ENCODE measurements at regions not wholly inside any gene's neighbourhood (a gene's known extent, or its start where the extent isn't known, plus 50 kb on each side); places are given as distances from the start of the nearest gene placed in this dataset.
"Not testable (repeated sequence)": the region's sequence is repeated elsewhere in the genome, so short reads cannot be mapped to it uniquely, and the experiment has no call there.

DNA sequence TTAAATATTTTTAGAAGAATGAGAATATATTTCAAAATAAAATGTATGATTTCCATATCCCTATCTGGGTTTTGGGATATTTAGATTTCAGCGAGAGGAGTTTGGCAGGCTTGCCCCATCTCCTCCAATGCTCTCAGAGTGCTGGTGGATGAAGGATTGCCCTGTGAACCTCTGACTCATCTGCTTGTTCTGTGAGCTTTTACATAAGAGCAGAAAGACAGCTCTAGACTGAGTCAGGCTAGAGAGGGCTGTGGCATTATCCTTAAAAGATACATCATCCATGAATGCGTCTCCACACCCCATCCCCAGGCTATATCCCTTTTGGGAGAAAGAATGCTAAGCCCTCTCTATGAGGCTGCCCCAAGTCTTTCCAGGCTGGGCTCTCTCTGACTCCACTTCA is 190.6 kb downstream of the TUBA3C start:
- no peak for DNase-seq

DNA sequence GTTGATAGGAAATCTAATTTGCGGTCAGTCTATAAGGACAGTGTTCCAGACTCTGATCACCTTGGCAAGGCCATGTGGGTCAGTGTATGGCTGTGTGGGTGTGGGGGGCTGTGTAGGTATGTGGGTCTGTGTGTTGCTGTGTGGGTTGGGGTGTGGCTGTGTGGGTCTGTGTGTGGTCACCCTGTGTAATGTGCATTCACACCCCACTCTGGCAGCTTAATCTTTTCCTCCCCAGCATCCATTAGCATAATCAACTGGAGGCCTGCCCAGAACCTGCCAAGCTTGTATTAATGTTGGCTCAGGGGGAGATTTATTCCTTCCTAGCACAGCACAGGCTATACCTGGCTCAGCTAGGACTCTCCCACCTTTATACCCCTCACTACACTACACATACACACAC is 203.2 kb downstream of the TUBA3C start:
- no peak for DNase-seq

DNA sequence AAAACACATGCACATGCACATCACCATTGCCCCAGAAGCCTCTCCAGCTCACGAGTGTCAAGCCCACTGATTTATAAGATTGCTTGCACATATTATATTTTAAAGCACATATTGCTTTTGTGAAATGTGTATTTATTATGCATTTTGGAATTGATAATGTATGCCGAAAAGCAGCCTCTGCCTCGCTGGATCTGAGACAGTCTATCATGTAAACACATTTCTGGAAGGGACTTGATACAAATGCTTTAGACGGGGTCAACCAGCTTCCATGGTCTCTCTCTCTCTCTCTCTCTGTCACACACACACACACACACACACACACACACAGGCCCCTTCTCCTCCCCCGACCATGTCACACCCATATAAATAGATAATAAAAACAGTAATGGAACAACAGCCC is 203.8 kb downstream of the TUBA3C start:
- no peak for DNase-seq

DNA sequence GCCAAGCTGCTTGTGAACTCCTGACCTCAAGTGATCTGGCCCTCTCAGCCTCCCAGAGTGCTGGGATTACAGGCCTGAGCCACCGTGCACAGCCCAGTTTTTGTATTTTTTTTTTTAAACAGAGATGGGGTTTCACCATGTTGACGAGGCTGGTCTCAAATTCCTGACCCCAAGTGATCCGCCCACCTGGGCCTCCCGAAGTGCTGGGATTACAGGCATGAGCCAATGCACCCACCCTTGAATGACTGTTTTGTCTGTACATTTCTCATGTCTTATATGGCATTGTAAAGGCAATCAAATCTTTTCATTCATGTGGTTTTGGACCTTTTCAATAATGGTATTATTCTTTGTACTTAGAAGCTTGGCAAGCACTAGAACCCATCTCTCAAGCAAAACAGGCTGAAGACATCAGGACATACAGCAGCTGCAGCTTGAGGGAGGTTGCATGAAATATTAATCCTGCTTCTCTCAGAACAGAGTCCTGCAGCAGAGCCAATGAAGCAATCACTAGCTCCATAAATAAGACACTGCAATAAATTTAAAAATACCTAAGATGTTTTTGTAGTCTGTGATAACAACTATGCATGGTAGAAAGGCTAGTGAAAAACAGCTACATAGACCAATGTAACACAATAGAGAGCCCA is 209.9 kb downstream of the TUBA3C start:
- no peak for DNase-seq

DNA sequence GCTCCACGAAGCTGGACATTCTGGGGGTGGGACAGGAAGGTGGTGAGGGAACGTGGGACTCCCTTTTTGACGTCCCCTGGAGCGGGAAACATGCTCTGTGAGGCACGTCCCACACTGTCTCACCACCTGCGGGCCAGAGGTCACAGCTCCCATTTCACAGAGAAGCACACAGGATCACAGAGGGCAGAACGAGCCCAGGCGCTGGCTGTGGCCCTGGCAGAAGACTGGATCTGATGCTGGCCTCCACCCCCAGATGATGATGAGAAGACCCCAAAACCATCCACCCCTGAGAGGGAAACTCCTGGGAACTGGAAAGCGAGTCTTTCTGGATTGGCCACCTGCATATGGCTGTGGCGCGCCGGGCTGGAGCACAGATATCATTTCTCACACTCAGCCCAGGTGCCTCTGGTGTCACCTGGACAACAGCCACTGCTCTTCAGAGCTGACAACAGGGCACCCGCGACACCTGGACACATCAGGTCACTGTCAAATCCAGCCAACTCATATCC is 216.2 kb downstream of the TUBA3C start:
- no peak for DNase-seq

DNA sequence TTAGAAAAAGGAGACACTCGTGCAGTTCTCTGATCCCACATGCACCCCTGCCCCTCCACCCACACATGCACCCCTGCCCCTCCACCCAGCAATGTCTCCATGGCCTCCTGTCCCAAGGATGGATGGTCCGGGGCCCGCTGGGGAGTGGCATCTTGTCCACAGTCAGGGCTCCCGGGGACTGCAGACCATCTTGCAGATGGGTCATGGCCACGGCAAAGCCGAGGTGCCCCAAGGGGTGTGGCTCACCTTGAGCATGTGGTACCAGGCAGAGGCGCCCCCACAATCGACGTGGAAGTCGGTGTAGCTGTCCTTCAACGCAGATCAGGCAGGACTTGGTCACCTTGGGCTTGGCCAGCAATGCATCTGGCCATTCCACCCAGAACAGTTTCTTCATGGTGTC is 216.7 kb downstream of the TUBA3C start:
- DNase-seq: no peak

DNA sequence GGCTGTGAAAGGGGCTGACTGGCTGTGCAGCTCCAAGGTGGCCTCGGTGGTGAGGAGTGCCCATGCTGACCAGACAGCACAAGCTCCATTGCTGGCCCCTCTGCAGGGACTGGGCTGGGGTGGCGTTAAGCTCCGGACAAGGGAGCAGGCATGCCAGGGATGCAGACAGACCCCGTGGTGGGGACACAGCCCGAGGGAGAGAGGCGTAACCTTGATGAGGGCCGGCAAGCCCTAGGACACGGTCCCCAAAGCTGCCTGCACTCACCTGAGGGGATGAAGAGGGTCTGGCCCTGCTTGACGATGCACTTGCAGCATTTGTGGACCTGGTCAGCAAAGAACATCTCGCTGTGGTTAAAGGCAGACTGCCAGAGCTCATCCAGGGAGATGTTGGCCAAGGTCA is 217.9 kb downstream of the TUBA3C start:
- not testable (repeated sequence) for DNase-seq

DNA sequence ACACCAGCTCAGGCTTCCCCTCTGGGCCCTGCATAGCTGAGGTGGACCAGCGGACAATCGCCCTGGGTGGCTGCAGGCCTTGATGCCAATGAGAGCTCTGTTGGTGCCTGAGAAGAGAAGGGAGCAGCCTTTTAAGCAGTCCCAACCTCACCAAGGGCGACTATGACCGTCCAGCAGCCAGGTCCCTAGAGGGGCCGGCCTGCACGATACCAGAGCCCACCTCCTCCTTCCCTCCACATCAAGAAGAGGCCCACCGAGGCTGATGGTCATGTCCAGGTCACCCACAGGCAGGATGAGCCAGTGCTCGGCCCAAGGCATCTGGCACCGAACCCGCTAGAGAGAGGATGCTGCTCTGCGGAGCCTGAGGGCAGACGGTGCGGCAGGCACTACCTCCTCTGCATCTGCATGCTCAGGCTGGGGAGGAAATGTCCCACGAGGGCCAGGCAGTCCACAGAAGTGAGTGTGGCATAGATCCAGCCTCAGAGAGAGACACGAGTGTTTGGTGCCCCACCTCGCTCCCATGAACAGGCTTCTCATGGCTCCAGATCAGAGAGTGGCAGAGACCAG is 219.4 kb downstream of the TUBA3C start:
- DNase-seq: no peak

DNA sequence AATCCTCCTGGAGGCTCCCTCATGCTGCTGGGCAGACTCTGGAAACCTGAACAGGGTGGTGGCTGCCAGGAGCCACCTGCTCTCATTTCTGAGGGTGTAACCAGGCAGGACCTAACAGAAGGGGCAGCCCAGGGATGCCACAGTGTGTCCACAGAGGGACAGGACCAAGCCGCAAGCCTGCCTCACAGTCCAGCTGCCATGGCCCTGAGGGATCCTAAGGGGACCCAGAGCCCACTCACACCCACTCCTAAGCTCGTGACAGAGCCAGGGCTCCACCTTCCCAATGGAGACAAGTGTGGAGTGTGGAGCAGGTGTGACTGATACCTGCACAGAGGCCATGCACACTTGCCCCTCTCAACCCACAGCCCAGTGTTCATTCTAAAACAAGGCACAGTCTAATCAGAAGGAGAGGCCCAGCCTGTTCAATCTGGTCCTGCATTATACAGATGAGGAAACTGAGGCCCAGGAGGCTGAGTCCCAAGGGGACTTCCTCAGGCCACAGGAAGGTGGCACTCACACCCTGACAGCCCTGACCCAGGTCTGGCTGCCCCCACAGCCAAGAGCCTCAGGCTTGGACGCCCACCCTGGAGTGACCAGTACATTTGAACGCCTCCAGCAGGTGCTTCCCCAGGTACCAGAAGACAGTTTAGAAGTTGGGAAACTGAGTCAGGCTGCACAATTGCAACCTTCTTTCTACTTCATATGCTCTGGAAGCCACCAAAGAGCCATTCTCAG is 220.1 kb downstream of the TUBA3C start:
- DNase-seq: no peak

DNA sequence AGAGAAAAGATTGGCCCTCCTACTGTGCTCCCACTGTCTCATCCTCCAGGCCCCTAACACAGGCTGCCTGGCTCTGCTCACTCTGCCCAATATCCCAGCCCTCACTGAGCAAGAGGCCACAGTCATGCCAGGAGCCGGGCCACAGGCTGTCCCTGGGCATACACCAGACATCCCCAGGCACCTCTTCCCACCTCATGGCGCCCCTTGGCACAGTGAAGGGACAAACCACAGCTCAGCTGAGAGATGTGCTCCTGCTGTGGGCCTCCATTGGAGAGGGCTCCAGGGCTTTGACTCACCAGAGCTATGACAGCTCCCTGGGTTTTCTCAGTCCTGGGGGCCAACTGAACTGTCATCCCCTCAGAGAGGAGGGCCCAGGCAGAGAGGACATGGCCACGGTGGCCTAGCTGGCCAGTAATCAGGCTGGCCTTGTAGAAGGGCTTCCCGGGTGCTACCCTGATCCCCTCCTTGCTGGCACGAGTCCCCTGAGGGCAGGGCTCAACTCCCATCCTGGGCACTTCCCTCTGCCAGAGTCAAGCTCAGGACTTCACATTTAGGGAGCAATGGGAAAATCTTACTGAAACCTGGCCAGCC is 220.9 kb downstream of the TUBA3C start:
- DNase-seq: no peak

DNA sequence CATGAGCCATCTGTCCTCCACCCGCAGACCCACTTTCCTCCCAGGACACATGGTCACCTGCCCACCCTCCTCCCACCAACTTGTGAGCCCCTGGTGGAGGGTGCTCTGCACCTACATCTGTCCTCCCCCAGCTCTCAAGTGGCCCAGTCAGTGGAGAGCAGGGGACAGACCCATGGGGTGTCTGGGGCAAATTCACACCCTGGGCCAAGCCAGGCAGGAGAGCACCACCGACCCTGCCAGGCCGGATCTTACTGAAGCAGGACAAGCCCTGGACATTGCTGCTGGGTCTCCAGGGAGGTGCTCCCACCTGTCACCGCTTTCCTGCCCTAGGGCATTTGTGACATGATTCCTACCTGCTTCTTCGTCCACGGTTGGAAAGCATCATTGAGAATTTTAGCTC is 221.6 kb downstream of the TUBA3C start:
- no peak for DNase-seq

DNA sequence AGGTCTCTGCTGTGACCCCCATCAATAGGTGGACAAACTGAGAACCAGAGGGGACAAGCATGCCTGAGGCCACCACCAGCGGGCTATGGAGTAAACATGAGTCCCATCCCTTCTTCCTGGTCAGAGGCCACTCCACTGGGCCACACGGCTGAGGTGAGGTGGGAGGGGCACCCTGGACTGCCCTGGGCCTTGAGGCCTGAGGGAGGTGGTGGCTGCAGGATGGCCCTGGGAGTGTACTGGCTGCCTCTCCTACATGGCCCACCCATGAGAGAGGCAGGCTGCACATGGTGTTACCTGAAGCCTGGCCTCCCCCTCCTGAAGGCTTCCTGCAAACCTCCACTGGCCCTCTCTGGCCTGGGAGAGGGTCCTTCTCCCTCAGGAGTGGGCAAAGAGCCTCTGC is 222.4 kb downstream of the TUBA3C start:
- DNase-seq: no peak

DNA sequence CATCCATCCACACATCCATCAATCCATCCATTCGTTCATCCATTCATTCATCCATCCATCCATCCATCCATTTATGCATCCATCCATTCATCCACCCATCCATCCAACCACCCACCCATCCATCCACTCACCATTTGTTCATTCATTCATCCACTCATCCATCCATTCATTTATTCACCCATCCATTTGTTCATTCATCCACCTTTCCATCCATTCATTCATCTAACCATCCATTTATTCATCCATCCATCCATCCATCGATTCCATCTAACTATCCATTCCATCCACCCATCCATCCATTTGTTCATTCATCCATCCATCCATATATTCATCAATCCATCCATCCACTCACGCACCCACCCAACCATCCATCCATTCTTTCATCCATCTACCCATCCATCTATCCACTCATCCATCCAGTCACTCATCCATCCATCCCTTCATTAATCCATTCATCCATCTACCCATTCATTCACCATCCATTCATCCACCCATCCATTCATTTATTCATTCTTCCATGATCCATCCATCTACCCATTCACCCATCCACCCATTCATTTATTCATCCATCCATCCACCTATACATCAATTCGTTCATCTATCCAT is 225.0 kb downstream of the TUBA3C start:
- DNase-seq: no peak

DNA sequence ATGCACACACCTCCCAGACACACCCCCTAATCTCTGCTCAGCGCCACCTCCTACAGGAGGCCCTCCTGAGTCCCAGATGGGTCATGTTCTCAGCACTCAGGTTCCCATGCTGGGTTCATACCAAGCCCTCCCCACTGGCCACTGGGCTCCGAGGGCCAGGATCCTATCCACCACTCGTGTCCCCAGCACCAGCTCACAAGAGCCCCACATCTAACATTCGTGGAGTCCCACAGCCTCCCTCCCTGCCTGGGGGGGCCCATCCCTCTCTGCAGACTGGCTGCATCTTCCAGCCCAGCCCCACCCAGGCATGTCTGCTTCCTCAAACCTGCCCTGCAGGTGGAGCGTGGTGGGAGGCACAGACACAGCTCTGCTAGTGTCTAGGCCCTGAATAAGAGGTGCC is 227.4 kb downstream of the TUBA3C start:
- DNase-seq: no peak

DNA sequence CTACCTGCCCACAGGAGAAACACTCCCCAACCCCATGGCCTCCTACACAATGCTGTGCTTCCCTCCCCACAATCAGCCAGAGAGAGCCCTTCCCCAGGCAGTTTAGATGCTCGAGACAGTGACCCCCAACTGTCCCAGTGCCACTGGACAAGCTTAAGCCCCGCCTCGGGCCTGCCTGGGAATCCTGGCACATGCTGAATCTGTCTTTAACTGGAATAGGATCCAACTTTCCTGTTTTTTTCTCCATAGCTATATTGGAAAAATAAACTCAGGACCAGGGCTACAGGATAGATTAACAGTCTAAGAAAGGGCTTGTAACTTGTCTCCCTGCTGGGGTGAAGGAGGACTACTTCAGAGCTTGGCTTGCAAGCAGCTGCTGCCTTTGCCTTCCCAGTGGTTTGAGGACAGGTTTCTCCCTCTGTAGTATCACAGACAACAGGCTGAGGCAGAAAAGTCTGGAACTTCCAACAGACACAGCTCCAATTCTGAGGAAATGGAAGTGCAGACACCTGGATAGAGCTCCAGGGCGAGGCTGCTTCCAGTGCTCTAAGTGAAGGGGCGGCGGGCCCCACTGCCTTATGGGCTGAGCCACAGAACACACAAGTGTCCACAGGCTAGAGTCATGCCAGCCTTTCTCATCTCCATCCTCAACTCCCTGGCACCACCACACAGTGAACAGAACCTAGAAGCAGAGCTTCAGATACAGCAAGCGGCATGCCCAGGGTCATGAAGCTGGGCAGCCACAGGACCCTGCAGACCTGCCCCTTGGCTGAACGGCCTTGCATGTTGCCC is 228.3 kb downstream of the TUBA3C start:
- DNase-seq: no peak

DNA sequence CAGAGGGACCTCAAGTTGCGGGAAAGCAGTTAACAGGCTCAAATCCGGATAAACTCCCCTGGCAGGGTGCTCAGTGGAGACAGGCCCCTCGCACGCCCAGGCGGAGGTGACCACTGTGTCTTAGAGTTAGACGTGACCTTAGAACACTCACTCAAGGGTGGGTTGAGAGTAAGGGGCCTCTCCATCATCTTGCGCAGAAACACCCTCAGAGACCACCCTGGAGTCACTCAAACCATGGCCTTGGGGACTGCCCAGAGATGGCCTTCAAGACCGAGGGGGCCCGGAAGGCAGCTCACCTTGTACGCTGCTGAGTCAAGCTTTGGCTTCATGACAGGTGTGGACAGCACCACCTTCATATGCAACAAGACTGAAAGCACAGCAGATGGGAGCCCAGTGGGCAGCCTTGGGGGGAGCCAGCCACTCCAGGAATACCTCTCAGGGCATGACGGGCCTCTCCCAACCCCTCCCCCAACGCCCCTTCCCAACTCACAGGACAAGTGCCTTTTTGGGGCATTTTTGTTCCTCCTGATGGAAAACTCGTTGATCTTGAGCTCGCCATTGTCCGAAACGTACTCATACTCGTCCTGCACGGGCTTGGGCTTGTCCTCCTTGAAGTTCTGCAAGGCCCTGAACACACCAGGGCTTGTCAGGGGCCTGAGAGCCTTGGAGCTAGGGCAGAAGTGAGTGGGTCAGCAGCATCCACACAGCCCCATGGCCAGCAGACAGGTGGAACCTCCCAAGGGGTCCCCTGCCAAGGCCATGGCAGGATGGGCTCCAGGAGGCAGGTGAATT is 229.2 kb downstream of the TUBA3C start:
- no peak for DNase-seq

DNA sequence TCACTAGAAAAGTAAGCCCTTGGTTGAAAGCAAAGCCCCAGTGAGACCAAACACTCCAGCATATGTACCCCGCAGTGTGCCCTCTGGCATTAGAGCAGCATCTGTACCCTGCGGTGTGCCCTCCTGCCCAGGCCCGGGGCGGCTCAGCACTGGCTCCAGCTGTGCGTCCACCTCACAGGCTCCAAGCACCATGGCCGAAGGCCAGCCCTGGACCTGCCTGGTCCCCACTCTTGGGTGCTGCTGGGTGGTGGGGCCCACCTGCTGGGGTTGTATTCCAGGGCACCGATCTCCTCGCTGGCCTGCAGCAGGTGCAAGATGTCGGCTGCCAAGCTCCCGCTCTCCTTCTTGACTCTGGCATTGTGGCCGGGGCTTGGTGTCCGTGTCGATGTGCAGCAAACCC is 230.2 kb downstream of the TUBA3C start:
- DNase-seq: no peak

DNA sequence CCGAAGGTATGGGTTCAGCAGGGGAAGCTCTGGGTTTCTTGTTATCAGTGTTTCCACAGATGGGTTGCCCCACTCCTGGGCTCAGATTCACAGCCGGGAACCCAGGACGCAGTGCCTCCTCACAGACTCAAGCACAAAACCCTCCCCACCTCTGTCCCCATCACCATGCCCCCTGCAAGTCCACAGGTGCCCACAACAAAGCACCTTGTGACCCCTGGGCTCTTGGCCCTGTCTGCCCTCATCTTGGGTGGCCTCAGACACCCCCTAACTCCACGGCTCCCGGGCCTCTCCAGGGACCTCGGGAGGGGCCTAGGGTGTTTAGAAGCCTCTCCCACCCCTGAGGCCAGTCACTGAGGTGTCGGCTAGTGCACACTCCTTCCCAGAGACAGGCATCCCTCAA is 231.7 kb downstream of the TUBA3C start:
- no peak for DNase-seq

DNA sequence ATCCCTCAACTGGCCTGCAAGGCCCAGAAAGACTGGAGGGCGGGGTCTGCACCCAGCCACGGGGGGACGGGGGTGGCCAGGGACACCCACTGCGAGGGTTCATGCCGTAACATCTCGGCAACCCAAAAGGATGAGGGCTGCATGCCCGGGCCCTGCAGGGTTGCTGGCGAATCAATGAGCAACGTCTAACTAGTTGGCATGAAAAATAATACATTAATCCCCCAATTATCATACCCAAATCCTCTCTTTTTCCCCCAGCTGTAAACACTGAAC is 232.2 kb downstream of the TUBA3C start:
- no peak for DNase-seq

DNA sequence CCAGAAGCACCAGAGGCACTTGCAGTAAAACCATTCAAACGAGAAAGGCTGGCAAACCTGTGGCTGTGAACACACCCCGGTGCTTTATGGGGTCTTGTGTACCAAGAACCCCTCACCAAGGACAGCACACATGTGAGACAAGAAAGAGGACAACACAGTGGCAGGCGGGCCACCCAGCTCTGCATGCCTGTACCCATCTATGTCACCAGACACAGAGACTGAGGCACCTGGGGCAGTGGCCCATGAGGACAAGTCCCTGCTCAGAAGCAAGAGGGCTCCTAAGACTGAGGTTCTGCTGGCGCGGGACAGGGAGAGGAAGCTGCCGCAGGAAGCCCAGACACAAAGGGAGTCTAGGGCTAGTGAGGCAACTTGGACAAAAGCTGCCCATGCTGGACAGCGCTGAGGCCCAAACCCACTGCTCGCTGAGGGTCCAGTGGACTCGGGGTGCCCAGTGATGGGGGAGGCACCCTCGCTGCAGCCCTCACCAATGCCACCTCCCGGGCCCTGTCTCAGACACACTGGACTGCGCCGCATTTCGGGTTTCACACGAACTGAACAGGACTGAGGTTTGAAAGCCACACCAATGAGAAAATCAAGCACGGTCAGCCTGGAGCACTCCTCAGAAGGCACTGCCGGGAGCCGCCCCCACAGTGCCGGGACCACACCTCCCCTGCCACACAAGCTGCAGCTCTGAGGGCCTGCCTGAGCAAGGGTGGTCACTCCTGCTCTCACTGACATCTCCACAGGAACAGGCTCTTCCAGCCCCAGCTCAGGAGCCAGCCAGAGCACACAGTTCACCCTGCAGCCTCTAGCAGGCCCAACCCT is 232.7 kb downstream of the TUBA3C start:
- no peak for DNase-seq

DNA sequence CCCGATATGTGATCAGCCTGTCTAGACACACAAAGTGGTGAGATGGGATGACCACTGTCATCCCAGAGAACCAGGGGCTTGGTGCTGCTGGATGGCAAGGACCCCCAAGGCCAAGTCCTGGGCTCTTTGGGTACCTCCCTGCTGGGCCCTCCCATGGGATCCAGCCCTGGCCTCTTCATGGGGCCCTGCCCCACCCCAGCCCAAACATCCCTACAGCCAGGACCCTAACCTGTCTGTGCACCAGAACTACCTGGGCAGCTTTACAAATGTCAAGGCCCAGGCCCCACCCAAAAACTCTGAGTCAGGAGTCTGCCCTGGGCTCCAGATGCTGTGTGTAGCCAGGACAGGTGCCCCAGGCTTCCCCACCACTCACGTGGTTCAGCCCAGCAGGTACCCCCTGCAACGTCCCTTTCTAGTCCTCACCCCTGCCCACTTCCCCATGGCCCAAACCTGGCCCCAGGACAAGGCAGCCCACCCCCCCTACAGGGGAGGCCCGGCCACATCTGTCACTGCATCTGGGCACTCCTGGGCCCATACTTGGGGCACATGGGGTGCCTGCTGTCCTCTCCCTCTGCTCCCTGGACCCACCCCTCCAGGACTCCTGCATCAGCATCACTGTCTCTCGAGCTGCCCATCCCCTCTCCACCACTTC is 233.5 kb downstream of the TUBA3C start:
- no peak for DNase-seq
